ENCODE measurements at regions not wholly inside any gene's neighbourhood (a gene's known extent, or its start where the extent isn't known, plus 50 kb on each side); places are given as distances from the start of the nearest gene placed in this dataset.

GRCh38 chr13:107305178-107305577 is 737.2 kb upstream of the ARGLU1 start:
- H4K20me1 ChIP-seq (ENCODE audit: control insufficient read depth, insufficient read depth, insufficient read length): no peaks in the 10 kb centered on the region
- no peak overlapping the region for H3K56ac ChIP-seq (ENCODE audit: insufficient read length, low read depth, low read length)
- H3K23me2 ChIP-seq (ENCODE audit: insufficient read length, low read depth, low read length, poor library complexity, severe bottlenecking): no peaks in the 10 kb centered on the region
- no peak overlapping the region for H3T11ph ChIP-seq (ENCODE audit: low read length)
- H3K79me2 ChIP-seq (ENCODE audit: insufficient read depth, low read length): no peaks in the 10 kb centered on the region
- Mint-ChIP-seq H3K9me3 (no peaks in the 10 kb centered on the region), H3K4me1 (no peaks in the 10 kb centered on the region), H3K4me3 (no peak overlapping the region), H3K36me3 (ENCODE audit: insufficient read depth in 1 of 3, low read depth in 3 of 3) (no peaks in the 10 kb centered on the region), H3K27me3 (ENCODE audit: low read depth) (no peaks in the 10 kb centered on the region), H3K27ac (no peak overlapping the region)
- H2BK15ac ChIP-seq (ENCODE audit: low read depth, low read length): no peak overlapping the region
- H2BK5ac ChIP-seq (ENCODE audit: insufficient read length, low read length): no peak overlapping the region
- H3K18ac ChIP-seq (ENCODE audit: insufficient read length, low read depth, low read length): no peak overlapping the region
- H4K5ac ChIP-seq (ENCODE audit: insufficient read length, low read depth, low read length): no peak overlapping the region
- no peak overlapping the region for H4K91ac ChIP-seq (ENCODE audit: insufficient read length, low read depth, low read length)
- no peak overlapping the region for H3K14ac ChIP-seq (ENCODE audit: insufficient read depth, low read length)
- no peak overlapping the region for H2AFZ ChIP-seq (ENCODE audit: low read length)
- no peak overlapping the region for H4K8ac ChIP-seq (replicated peaks; ENCODE audit: insufficient read length, low read depth, low read length)
- H3K4me2 ChIP-seq (ENCODE audit: insufficient read depth, insufficient read length, low read length): no peak overlapping the region
- no peaks in the 10 kb centered on the region for H3K27me3 ChIP-seq (ENCODE audit: insufficient read depth, low read length)
- DNase-seq: no peak
- no CpG with 5 or more reads among the region's 1 CpG for WGBS (ENCODE audit: extremely low coverage, insufficient read length, low lambda C conversion rate)
- TF ChIP-seq CTCF (conservative IDR thresholded peaks at IDR 0.05): no peak
- H3K27ac ChIP-seq (ENCODE audit: insufficient read length, low read depth, low read length): no peak overlapping the region
- no peak overlapping the region for H3K9ac ChIP-seq (ENCODE audit: extremely low read depth, insufficient read length, low read length)
- no peak overlapping the region for H2BK120ac ChIP-seq (ENCODE audit: low read depth, low read length, poor library complexity, severe bottlenecking)
- H3K4me1 ChIP-seq (ENCODE audit: insufficient read depth, low read length): no peaks in the 10 kb centered on the region
- H2BK20ac ChIP-seq (ENCODE audit: low read depth, low read length, poor library complexity, severe bottlenecking): no peak overlapping the region
- H2BK12ac ChIP-seq (ENCODE audit: insufficient read length, low read depth, low read length): no peak overlapping the region
- H3K79me1 ChIP-seq (ENCODE audit: insufficient read depth, low read depth, low read length, poor library complexity, severe bottlenecking): no peaks in the 10 kb centered on the region
- no peak overlapping the region for H2AK5ac ChIP-seq (ENCODE audit: insufficient read length, low read length)
- no peak overlapping the region for H3K23ac ChIP-seq (ENCODE audit: insufficient read length, low read depth, low read length)
- no peaks in the 10 kb centered on the region for H3K9me3 ChIP-seq (ENCODE audit: control insufficient read depth, low read depth, low read length)
- H3K4ac ChIP-seq (ENCODE audit: low read depth, low read length): no peak overlapping the region

Measured in H9 (cell line).